NCI-H146 treated with DMSO at 0.1 percent for 48 hours (cell line): ENCODE measurements at regions not wholly inside any gene's neighbourhood (a gene's known extent, or its start where the extent isn't known, plus 50 kb on each side); places are given as distances from the start of the nearest gene placed in this dataset.

Experiments
- DNase-seq: peaks from one replicate; lab custom pipeline; 2025; ENCODE audit not compliant: unreplicated experiment; lab: John Stamatoyannopoulos, UW

DNA sequence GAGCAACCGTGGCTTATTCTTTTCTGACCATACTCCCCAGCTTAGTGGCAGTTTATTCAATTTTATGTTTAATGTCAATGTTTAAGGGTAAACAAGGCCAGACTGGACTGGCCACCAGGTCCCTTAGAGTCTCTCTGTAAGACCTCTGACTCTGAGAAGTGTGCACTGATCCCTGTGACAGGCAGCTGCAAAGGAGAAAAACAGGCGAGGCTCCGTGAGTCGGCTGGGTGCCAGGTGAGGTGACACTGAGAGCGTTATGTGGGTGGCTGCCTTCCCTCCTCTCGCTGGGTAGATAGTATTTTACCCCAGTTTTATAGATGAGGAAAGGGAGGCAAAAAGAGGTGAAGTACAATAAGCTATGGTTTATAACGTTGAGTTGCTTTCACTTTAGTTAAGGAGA lies 139.4 kb upstream of the HDAC4 start:
- DNase-seq: peak; percentile 4

DNA sequence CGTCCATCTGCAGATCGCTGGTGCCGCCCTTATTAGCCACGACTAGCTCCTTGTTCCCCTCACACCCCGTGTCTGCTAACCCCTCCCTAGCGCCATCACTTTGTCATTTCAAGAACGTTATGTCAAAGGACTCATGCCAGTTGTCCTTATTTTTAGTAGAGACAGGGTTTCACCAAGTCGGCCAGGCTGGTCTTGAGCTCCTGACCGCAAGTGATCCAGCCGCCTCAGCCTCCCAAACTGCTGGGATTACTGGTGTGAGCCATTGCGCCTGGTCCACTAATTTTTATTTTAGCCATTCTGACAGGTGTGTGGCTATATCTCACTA lies 138.9 kb upstream of the HDAC4 start:
- DNase-seq: no peak

DNA sequence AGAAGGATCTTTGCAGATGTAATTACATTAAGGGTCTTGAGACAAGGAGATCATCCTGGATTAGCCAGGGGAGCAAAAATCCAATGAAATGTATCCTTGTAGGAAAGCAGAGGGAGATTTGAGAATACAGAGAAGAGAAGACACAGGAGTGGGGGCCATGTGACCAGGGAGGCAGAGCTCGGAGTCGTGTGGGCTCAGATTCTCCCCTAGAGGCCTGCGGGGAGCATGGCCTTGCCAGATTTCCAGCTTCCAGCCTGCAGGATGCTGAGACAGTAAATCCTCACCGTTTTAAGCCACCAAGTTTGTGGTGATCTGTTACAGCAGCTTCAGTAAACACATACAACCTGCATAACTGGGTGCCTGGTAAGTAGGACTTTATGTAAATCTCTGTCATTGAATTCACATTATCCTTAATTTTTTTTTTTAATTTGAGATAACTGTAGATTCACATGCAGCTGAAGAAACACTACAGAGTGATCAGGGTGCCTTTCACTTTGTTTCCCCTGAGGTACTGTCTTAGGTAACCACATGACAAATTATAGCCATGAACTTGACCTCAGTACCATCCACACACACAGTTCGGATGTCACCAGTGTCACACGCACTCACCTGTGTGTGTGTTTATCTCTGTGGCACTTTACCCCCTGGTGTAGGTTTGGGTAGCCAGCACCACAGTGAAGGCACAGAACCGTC lies 138.4 kb upstream of the HDAC4 start:
- DNase-seq: no peak

DNA sequence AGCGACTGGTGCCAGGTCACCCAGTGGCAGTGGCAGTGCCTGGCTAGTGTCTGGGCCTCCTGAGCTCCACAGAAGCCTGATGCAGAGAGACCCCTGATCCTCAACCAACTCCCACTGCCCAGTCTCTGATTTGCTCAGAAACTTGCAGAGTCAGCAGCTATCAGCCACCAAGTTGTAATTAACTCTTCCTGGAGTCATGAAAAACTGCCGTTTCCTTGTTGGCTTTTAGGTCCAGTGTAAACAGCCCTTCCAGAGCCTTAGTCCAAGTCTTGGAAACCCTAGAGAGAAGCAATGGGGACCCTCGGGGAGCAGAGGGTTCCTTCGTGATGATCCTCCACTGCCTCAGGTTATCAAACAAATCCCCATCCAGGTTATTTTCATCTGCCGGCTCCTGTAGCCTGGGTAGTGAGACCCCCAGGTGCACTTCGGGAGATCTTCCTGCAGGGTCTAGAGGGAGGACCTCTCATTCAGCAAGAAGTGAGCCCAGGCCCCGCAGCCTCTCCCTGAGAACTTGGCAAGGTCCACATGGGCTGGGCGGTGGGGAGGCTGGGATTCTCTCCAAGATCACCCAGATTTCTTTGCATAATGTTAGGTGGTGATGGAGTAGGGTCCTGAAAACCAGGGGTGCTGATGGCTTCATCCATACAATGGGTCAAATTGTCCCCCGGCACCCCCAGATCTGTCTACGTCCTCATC lies 137.7 kb upstream of the HDAC4 start:
- no peak for DNase-seq

DNA sequence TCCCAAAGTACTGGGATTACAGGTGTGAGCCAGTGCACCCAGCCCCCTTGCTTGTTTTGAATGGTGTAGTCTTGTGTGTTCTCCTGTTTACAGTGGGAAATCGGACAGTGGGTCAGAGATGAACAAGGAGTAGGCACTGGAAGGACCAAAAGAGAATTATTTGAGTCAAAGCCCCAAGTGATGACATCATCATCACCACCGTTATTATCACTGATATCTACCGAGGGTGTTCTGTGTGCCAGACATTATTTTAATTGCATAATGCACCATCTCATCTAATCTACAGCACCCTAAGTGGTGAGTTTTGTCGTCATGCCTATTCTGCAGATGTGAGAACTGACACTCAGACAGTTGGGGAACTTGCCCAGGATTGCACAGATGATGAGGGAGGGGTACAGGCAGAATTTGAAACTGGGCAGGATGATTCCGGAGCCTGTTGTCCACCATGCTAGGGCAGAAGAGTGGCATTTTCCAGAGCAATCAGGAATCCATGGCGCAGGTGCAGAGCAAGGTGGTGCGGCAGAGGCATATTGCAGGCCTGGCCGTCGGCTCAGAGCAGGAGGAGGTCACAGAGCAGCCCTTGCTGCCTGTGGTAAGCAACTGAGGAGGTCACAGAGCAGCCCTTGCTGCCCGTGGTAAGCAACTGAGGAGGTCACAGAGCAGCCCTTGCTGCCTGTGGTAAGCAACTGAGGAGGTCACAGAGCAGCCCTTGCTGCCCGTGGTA lies 137.0 kb upstream of the HDAC4 start:
- DNase-seq: no peak

DNA sequence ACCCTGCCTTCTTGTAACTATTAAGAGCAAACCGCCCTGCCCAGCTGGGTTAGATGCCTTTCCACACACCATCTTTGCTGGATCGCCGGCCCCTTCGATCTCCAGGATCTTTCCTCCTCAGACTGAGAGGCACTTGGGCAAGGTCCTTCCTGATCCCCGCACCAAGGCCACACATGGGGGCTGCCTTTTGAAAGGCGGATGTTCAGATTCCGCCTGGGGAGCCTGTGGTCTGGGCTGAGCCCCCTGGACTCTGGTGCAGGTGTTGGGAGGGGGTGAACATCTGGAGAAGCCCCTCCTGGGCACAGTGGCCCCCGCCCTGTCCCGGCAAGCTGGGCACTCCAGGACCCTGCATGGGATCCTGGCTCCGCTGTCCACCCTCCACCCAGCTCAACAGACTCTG lies 135.4 kb upstream of the HDAC4 start:
- no peak for DNase-seq

DNA sequence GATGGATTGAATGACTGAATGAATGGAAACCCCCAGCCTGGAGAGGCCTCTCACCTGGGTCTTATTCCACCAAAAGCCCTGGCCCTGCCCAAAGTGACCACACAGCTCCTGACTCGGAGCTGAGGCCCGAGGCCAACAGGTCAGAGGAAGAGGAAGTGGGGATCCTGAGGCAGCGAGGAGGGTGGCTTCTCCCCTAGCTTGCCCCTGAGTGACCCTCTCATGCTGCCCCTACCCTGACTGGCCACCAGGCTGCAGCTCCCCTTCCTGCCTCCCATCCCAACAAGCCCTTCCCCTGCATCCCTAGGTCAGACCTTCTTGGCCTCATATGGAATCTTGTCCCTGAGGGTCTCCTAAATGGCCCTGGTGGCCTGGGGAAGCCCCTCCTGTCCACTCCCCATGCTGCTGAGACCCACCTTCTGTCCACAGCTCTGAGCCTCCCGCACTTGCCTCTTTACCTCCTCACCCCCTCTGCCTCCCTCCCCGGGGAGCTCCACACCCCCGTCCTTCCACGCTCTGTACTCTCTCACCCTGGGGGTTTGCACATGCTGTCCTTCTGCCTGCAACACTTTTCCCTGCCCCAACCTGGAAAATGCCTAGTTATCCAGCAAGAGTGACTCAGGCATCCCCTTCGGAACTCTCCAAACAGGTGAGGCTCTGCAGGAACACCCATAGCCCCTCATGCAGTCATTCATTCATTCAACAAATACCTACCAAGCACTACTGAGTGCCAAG lies 134.8 kb upstream of the HDAC4 start:
- DNase-seq: no peak

DNA sequence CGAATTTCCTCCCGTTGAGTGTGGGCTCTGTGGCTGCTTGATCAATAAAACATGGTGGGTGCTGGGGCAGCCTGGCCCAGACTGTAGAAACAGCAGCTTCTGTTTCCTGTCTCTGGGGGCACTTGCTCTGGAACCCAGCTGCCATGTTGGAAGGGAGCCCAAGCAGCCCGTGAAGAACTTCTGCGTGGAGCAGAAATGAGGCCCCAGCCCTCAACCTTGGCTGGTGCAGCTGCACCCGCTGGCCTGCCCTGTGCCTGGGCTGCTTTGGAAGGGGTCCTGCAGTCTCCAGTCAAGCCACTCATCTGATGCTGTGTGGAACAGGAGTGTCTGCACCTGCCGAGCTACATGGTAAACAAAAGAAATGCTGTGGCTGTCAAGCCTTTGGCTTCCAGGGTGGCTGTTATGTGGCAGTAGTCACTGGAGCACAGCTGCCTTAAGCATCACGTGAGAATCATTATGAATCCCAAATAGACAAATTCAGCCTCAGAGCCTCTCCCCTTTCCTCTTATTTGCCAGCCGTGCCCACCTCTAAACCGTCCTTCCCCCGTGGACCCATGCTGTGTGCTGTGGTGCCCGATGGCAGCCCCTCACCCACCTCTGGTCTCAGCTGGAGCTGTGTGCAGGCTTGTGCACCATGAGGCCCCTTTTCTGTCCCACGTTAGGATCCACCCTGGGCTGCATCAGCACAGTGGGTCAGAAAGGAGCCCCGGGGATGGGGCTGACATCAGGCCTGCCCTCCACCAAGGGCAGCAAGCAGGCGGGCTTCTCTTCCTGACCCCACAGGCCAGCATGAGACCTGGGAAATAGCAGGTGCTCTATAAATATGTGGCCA lies 134.0 kb upstream of the HDAC4 start:
- DNase-seq: no peak

DNA sequence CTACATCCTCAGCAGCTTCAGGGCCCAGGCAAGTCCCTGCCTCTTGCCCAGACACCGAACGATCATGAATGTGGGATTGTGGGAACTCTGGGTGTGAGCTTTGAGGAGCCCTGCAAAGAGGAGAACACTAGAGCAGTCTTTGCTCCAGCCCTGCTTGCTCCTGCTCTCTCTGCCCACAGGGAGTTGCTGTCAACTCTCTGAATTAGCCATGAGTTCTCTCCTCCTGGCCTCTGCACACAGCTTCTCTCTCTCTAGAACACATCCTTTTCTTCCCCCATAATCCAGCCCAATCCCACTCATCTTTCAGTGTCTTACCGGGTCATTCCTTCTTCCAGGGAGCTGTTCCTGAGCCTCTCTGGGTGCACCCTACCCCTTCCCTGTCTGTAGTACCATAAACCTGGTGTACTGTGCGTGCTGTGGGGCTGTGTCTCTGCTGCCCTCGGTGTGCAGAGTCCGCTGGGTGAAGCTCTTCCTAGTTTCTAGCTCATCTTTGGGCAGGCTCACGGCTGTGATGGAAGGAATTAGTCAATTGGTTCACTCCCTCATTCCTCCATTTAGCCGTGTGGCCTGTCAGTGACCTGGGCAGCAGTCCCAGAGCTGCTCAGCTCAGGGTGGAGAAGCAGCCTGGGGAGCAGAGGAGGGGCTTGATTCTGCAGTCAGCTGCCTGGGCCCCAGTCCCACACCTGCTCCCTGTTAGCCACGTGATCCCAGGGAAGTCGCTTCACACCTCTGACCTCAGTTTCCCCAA lies 132.9 kb upstream of the HDAC4 start:
- no peak for DNase-seq

DNA sequence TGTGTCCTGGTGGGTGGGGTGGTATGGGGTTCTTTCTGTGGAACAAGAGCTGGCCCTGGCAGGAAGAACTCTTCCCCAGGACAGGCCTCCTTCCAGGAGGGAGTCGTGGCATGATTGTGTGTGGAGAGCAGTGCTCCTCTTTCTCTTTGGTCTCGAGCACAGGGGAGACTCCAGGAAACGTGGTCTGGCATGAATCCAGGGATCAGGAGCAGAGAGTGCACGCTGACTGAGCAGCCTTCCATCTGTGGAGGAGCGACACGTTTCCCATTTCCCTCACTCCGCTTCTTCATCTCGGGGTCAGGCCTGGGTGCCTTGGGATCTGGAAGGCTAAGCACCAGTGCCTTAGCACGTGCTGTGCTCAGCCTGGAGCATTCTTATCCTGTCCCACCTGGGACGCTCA lies 132.0 kb upstream of the HDAC4 start:
- DNase-seq: no peak

DNA sequence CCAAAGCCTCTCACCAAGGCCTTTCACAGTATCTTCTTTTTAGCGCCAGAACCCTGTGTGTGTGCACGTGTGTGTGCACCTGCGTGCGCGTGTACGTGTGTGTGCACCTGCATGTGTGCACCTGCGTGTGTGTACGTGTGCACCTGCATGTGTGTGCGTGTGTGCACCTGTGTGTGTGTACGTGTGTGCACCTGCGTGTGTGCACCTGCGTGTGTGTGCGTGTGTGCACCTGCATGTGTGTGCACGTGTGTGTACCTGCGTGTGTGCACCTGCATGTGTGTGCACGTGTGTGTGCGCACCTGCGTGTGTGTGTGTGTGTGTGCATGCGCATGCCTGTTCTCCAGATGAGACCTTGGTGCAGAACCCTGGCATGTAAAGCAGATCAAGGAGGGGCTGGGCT lies 131.4 kb upstream of the HDAC4 start:
- DNase-seq: no peak

DNA sequence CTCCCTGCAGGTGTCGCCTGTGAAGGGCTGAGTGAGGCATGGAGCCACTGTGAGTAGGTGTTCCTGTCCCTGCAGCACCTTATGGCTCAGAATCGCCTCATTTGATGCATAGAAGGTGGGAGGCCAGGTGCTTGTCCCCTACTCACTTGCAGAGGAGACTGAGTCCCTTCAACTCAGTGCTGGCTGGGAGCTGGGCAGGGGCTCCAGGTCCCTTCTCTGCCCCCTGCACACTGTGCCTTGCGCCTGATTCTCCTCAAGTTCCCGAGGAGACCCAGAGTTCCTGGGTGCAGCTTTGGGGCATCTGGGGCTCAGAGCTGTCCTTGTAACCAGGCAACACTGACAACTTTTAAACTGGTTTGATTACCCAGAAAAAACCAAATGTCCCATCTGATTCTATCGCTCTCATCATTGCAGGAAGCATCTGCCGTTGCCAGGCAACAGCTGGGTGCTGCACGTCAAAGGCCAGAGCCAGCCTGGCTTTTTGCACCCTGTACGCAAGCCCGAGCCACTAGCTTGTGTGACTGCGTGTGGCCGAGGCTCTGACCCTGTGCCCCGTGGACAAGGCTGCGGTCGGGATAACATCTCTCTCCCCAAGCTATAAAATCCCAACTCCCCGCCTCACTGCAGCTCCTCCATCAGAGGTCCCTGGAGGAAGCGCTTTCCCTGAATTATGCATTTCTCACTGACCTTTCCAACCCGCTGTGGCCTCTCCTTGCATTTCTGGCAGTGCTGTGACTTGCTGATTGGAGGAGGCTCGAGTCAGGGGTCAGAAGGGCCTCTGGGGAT lies 130.8 kb upstream of the HDAC4 start:
- no peak for DNase-seq

DNA sequence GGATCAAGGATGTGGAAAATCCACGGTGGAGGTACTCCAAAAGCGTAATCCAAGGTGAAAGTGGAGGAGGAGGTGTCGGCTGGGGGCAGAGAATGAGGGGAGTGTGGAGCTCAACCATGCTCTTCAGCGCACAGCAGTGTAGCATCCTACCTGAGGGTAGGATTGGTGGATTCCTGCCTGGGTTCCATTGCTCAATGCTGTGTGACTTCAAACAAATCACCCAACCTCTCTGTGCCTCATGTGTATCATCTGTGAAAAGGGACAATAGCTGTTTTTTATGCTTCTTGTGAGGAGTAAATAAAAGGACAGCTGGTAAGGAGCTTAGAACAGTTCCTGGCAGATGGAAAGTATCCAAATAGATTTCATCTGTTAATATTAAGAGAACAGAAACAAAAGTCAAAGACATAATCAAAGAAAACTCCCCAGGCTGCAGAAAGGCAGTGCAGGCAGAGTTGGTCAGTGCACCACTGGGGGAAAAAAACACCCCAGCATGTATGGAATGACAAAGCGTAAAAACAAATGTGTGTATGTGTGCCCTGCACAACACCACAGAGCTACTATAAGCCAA lies 130.0 kb upstream of the HDAC4 start:
- no peak for DNase-seq

DNA sequence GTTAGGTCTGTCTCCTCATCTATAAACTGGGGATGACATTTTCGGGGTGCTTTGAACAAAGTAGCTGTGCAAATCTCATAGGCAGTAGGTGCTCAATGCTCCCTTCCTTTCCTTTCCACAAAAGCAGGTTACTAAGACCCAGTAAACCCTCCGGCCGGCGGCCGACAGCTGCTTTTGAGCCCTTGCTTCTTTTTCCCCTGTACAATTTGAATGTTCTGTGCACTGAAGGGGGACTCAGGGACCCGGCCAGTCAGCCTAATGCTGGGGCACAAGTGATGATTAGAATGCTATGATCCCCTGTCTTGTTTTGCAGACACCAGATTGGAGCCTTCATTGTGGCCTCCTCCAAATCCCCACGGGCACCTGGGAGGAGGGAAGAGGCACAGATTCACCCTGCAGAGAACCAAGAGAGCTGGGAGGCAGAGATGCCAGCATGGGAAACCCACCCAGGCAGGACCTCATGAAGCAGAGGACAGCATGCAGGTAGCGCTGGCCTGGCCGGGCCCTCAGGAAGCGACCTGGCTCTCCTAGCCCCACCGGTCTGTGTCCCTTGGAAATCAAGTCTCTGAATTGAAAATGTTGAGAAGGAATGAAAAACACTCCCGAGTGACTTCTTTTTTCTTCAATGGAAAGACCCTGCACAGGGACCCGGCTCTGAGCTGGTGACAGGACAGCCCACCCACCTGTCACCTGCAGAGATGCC lies 128.6 kb upstream of the HDAC4 start:
- DNase-seq: no peak

DNA sequence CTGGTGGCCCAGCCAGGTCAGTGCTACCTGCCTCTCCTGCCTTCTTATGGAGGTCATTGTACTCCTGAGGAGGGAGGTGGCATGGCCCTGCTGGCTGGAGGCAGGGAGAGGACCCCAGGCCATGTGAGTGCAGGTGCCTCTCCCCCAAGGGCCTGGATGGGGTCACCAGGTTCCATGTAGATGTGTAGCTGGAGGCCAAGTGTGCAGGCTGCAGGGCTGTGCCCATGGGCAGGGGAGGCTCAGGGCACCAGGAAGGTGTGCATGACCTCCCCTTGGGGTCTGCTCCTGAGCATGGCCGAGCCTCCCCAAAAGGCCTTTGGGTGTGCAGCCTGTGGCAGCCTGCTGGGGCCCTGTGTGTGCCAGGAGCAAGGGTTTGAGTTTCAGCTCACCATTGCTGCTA lies 128.1 kb upstream of the HDAC4 start:
- DNase-seq: no peak

DNA sequence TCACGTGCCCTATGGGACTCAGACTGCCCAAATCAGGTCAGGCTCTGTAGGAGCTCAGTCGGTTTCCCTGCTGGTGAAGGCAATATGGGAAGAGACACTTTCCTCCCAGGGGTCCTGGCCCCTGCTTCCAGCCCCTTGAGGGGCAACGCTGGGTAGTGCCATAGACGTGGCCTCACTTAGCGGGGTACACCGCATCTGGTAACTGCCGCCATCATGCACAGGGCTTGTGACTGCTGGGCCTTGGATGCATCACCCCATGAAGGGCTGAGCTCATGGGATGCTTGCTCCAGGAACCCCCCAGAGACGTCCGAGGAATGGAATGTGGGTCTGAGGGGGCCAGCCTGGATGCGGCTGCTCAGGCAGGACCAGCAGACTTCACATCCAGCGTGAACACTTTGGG lies 127.3 kb upstream of the HDAC4 start:
- DNase-seq: no peak

DNA sequence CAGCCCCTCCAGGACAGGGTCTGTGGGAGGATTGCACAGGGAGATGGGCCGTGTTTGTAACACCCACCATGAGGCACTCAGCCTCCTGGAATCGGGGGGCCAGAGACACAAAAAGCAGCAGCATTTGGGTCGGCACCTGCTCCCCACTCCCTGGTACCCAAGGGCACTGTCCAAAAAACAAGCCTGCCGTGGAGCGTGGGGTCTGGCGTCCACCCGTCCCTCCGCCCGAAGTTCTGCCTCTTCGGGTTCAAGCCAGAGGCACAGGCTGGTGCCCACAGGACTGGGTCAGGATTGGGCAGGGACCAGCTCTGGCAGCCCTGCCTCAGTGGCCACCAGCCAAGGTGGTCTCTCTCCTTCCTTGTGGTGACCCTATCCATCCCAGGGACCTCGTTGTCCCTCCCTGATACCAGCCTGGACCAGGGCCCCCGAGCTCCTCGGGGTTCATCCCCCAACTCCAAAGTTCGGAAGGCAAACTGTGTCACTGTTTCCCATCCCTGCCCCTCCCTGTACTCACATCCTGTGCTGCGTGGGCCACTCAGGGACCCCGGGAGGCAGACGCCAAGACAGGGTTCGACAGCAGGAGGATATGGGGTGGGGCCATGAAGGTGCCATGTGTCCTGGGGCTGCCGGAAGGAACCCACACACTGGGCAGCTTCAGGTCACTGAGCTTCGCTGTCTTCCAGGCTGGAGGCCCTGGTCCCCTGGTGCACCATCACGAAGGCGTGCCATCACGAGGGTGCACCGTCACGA lies 126.0 kb upstream of the HDAC4 start:
- no peak for DNase-seq

DNA sequence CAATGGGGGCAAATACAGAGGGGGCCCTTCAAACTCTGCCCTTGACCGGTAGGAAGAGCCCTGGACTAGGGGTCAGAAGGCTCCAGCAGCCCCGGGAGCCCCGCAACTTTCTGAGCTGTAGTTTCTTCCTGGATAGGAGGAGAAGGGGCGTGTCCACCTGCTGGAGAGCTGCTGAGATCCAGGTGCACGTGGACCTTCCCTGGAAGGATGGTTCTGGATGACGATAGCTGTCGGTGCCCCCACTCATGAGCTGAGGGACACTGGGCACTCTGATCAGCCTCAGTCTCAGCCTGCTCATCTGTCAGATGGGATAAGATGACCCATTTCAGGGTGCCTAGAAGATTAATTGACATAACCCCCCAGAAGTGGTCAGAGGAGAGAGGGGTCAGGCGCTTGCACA lies 125.2 kb upstream of the HDAC4 start:
- no peak for DNase-seq
